ENCODE measurements at regions not wholly inside any gene's neighbourhood (a gene's known extent, or its start where the extent isn't known, plus 50 kb on each side); places are given as distances from the start of the nearest gene placed in this dataset.

DNA sequence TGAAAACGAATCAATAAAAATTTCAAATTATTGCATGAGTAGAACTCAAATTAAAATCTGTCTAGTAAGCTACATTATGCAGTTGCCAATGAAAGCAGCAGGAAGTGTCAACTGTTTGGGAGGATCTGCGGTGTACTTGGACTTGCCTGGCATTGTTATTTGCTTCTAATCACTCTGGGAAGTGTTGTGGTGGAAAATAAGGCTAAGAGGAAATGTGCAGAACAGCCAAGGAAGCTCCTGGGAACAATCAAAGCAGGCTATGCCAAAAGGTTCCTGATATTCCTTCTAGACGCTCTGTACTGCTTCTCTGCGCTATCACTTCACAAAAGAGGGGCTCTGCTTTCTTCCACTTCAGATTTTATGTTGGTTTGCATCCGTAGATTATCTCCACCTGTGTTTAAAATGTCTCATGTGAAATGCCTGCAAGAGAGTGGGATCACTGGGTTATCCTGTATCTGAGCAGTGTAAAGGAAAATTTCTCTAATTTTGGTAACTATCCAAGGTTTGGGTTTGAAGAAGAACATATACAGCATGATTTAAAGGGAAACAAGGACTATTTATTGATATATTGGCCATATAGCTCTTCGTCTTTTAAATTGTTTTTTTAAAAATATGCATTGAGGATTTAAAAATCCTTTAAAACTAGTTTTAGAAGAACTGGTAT, 182.7 kb upstream of the CSNK1A1L start:
- TF ChIP-seq EP300 (IDR thresholded peaks at IDR 0.05) (no peak), POLR2A (IDR thresholded peaks at IDR 0.05; ENCODE audit: low read length) (no peak), RFX5 (IDR thresholded peaks at IDR 0.05) (no peak), CTCF (IDR thresholded peaks at IDR 0.05) (no peak), POLR2AphosphoS2 (conservative IDR thresholded peaks at IDR 0.05; ENCODE audit: low read length) (no peak), NPAS2 (CRISPR knock-in tag; IDR thresholded peaks at IDR 0.05; ENCODE audit: borderline replicate concordance) (no peak)
- TF ChIP-seq, protein P1, sequence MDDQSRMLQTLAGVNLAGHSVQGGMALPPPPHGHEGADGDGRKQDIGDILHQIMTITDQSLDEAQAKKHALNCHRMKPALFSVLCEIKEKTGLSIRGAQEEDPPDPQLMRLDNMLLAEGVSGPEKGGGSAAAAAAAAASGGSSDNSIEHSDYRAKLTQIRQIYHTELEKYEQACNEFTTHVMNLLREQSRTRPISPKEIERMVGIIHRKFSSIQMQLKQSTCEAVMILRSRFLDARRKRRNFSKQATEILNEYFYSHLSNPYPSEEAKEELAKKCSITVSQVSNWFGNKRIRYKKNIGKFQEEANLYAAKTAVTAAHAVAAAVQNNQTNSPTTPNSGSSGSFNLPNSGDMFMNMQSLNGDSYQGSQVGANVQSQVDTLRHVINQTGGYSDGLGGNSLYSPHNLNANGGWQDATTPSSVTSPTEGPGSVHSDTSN (IDR thresholded peaks at IDR 0.05) = no peak
